ENCODE measurements at regions not wholly inside any gene's neighbourhood (a gene's known extent, or its start where the extent isn't known, plus 50 kb on each side); places are given as distances from the start of the nearest gene placed in this dataset.

DNA sequence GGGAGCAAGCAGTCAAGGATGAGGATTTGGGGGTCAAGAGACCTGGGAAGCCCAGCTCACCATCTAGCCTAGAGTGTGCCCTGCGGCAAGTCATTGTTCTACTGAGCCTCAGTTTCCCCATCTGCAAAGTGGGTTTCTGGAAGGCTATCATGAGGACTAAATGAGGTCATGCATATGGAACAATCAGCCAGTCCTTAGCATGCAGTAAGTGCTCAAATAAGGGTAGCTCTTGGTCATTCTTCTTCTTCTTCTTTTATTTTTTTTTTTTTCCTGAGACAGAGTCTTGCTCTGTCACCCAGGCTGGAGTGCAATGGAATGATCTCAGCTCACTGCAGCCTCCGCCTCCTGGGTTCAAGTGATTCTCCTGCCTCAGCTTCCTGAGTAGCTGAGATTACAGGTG, 99.9 kb upstream of the RUNX3 start:
- TF ChIP-seq POLR2A (IDR thresholded peaks at IDR 0.05; ENCODE audit: low read depth, low read length) (no peak), POLR2AphosphoS5 (IDR thresholded peaks at IDR 0.05; ENCODE audit: low read depth, low read length) (no peak), SPI1 (IDR thresholded peaks at IDR 0.05; ENCODE audit: low read depth, low read length) (no peak)
